BE2C (cell line): ENCODE measurements at regions not wholly inside any gene's neighbourhood (a gene's known extent, or its start where the extent isn't known, plus 50 kb on each side); places are given as distances from the start of the nearest gene placed in this dataset.
A peak's percentile ranks its signal among the peaks of the same experiment; 100 is the strongest.

Experiments
- DNase-seq: peaks from one replicate; pipeline ENCODE4 v3.0.0-alpha.2; 2020
- H3K27me3 ChIP-seq: fragments of 250-450 bp; sonication (Bioruptor Pico); 2 replicates; pipeline ENCODE4 v1.5.1; 2020; ENCODE audit warnings: mild to moderate bottlenecking
- H3K36me3 ChIP-seq: fragments of 250-450 bp; sonication (Bioruptor Pico); 2 replicates; pipeline ENCODE4 v1.5.1; 2020; ENCODE audit warnings: mild to moderate bottlenecking
- H3K4me1 ChIP-seq: fragments of 250-450 bp; sonication (Bioruptor Pico); 2 replicates; pipeline ENCODE4 v1.5.1; 2020
- H3K4me3 ChIP-seq: 2 replicates; pipeline ENCODE4 v1.5.1; 2011; ENCODE audit warnings: low read depth, low read length
- H3K9me3 ChIP-seq: fragments of 250-450 bp; sonication (Bioruptor Pico); 2 replicates; pipeline ENCODE4 v1.5.1; 2020
- TF ChIP-seq, protein P1 (sequence below): IDR thresholded peaks from 2 replicates; pipeline ENCODE4 v1.5.1; 2012; ENCODE audit warnings: mild to moderate bottlenecking, low read depth, low read length

DNA sequence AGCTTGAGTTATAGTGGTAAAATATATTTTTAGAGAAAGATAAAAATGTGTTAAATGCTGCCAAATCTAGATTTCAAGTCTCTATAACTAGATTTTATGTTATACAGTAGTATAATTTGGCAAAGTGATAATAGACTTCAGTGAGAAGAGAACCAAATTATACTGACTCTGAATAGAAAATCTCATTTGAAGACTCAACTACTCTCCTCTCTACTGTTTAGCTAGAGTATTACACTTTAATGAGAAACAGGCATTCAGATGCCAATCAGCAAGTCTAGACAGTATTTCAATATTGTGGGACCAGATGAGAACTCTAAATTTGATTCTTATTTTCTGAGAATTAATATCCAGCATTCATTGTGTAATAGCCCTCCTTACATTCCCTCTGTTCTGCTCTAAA is 311.2 kb downstream of the SLITRK5 start:
- no peak overlapping the region for H3K4me3 ChIP-seq
- H3K36me3 ChIP-seq, result no peaks in the 10 kb centered on the region
- H3K4me1 ChIP-seq, result 0 out of 2 replicates have a peak, but pooled peaks cover 3% of the 10 kb centered on the region
- TF ChIP-seq, protein P1, sequence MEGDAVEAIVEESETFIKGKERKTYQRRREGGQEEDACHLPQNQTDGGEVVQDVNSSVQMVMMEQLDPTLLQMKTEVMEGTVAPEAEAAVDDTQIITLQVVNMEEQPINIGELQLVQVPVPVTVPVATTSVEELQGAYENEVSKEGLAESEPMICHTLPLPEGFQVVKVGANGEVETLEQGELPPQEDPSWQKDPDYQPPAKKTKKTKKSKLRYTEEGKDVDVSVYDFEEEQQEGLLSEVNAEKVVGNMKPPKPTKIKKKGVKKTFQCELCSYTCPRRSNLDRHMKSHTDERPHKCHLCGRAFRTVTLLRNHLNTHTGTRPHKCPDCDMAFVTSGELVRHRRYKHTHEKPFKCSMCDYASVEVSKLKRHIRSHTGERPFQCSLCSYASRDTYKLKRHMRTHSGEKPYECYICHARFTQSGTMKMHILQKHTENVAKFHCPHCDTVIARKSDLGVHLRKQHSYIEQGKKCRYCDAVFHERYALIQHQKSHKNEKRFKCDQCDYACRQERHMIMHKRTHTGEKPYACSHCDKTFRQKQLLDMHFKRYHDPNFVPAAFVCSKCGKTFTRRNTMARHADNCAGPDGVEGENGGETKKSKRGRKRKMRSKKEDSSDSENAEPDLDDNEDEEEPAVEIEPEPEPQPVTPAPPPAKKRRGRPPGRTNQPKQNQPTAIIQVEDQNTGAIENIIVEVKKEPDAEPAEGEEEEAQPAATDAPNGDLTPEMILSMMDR, result 0 out of 2 replicates have a peak, but pooled peaks have one; percentile 10
- no peaks in the 10 kb centered on the region for H3K27me3 ChIP-seq
- H3K9me3 ChIP-seq, result no peaks in the 10 kb centered on the region; the same call in 1 of the 2 replicates
- no peak for DNase-seq

- no peaks in the 10 kb centered on the region for H3K27me3 ChIP-seq
- 0 out of 2 replicates have a peak, but pooled peaks cover 3% of the 10 kb centered on the region for H3K4me1 ChIP-seq
- no peak overlapping the region for H3K4me3 ChIP-seq
- no peak for DNase-seq
- no peaks in the 10 kb centered on the region for H3K36me3 ChIP-seq
- TF ChIP-seq, protein P1, result no peak
- H3K9me3 ChIP-seq, result no peaks in the 10 kb centered on the region; the same call in 1 of the 2 replicates
These were observed 315.6 kb downstream of the SLITRK5 start for GRCh38 chr13:87986639-87987250.

DNA sequence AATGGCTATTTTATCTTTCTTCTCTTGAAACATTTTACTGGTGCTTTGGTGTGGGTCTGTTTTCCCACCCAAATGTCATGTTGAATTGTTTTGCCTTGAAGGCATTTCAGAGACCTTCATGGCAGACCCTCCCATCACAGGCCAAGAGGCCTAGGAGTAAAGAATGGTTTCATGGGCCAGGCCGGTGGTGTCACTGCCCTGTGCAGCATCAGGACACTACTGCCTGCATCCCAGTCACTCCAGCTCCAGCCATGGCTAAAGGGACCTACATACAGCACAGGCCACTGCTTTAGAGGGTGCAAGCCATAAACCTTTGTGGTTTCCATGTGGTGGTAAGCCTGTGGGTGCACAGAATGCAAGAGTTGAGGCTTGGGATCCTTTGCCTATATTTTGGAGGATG is 326.9 kb downstream of the SLITRK5 start:
- TF ChIP-seq, protein P1, result no peak
- no peak overlapping the region for H3K4me3 ChIP-seq

DNA sequence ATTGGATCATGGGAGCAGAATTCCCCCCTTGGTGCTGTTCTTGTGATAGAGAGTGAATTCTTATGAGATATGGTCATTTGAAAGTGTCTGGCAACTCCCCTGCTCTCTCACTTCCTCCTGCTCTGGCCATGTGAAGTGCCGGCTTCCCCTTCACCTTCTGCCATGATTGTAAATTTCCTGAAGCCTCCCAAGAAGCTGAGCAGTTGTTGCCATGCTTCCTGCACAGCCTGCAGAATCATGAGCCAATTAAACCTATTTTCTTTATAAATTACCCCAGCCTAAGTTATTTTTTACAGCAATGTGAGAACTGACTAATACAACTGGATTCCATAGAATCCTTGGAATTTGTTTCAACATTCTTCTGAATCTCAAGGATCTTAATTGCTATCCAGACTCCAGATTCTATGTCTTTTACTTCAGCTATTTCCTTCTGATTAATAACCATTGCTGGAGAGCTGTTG is 328.1 kb downstream of the SLITRK5 start:
- DNase-seq, result no peak
- H3K9me3 ChIP-seq, result no peaks in the 10 kb centered on the region
- H3K27me3 ChIP-seq, result no peaks in the 10 kb centered on the region
- H3K4me1 ChIP-seq, result no peaks in the 10 kb centered on the region
- no peaks in the 10 kb centered on the region for H3K36me3 ChIP-seq
- TF ChIP-seq, protein P1, result no peak
- H3K4me3 ChIP-seq, result no peak overlapping the region

More for the DNA sequence above, 326.9 kb downstream of the SLITRK5 start:
- no peak for DNase-seq
- Histone ChIP-seq H3K36me3 (no peaks in the 10 kb centered on the region), H3K27me3 (no peaks in the 10 kb centered on the region), H3K9me3 (no peaks in the 10 kb centered on the region), H3K4me1 (no peaks in the 10 kb centered on the region)

DNA sequence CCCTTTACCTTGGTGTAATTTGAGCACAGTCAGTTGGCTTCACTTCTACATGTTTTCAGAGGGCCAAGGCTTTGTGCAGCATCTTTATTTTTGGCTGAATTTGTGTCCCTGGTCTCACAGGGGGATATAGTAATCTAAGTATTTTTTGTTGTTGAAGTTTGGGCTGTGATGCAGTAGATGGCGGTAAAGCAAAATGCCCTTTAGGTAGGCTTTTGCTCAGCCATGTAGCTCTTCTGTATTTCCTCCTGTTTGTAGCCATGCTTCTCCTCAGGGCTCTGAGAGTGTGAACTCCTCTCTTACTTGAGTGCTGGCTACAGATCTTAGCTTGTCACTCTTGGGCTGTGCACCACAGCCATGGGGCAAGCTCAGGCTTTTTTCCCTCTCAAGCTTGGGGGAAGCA is 328.6 kb downstream of the SLITRK5 start:
- no peak for DNase-seq
- H3K4me1 ChIP-seq, result no peaks in the 10 kb centered on the region
- no peaks in the 10 kb centered on the region for H3K9me3 ChIP-seq
- no peaks in the 10 kb centered on the region for H3K36me3 ChIP-seq
- no peaks in the 10 kb centered on the region for H3K27me3 ChIP-seq
- no peak overlapping the region for H3K4me3 ChIP-seq
- TF ChIP-seq, protein P1, result peak; percentile 37

- Histone ChIP-seq H3K9me3 (no peaks in the 10 kb centered on the region), H3K27me3 (no peaks in the 10 kb centered on the region), H3K4me1 (no peaks in the 10 kb centered on the region), H3K36me3 (no peaks in the 10 kb centered on the region), H3K4me3 (no peak overlapping the region)
- no peak for DNase-seq
- TF ChIP-seq, protein P1, result no peak
These were observed 329.1 kb downstream of the SLITRK5 start for GRCh38 chr13:88000239-88000638.
